Astrocyte of the spinal cord (primary cell): ENCODE measurements at regions not wholly inside any gene's neighbourhood (a gene's known extent, or its start where the extent isn't known, plus 50 kb on each side); places are given as distances from the start of the nearest gene placed in this dataset.
"Not testable (repeated sequence)": the region's sequence is repeated elsewhere in the genome, so short reads cannot be mapped to it uniquely, and the experiment has no call there.

Experiments
- DNase-seq: peaks from one replicate; pipeline ENCODE4 v3.0.0; 2011; ENCODE audit warnings: low read depth, low spot score
- H3K4me3 ChIP-seq: 2 replicates; pipeline ENCODE4 v1.5.1; 2011; ENCODE audit warnings: low read depth, mild to moderate bottlenecking, low read length, moderate library complexity
- CTCF ChIP-seq: IDR thresholded peaks from 2 replicates; pipeline ENCODE4 v1.5.1; 2012; ENCODE audit warnings: low read depth, mild to moderate bottlenecking, low read length, inconsistent platforms
- in situ Hi-C: cut with HindIII; loops from 2 replicates; pipeline ENCODE4 v1.10.0; 2017; ENCODE audit warnings: low sequenced_read_pairs

DNA sequence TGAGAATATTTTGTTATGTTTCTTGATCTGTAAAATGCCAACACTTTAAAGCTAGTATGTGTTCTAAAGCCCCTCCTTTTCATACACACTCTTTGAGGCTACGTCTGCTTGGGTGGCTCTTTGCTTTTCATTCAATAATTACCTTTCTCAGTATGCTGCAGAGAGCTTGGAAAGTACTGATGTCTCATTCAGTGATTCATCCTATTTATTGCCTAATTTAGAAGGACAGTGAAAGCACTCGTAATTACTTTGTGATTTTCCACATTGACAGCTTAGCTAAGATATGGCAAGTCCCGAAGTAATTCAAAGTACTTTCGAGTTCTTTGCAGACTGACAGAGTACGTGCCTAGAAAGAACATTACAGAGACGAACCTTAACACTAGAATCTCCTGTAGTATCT lies 57.2 kb downstream of the BMP15 start:
- DNase-seq: no peak
- no peak overlapping the region for H3K4me3 ChIP-seq
- in situ Hi-C loops: no loop called here
- TF ChIP-seq CTCF: no peak

DNA sequence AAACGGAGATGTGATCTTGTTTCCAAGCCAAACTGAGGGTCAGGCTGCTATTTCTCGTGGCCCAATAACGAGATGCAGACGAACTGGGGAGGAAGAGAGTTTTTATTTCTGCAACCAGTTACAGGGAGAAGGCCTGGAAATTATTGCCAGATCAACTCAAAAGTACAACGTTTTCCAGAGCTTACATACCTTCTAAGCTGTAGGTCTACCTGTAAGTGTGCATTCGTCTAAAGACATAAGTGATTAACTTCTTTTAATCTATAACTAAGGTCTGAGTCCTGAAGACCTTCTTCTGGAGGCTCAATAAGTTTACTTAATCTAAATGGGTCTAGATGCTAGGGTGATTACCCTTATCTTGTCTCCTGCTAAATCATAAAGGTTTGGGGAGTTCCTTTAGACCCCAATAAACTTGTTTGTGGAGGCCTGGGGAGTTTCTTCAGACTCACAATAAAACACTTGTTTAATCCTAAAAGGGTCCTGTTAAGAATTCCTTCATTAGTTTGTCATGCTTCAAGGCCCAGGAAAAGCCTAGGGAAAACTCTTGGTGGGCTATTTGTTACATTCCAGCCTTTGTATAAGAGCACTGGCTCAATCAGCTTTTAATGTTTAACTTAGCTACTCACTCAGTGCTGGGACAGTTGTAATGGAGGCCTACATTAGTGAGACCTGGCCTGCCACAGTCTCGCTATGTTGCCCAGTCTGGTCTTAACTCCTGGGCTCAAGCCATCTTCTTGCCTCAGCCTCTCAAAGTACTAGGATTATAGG lies 58.5 kb downstream of the BMP15 start:
- in situ Hi-C loops, DNase-seq, H3K4me3 ChIP-seq: not testable (repeated sequence)

DNA sequence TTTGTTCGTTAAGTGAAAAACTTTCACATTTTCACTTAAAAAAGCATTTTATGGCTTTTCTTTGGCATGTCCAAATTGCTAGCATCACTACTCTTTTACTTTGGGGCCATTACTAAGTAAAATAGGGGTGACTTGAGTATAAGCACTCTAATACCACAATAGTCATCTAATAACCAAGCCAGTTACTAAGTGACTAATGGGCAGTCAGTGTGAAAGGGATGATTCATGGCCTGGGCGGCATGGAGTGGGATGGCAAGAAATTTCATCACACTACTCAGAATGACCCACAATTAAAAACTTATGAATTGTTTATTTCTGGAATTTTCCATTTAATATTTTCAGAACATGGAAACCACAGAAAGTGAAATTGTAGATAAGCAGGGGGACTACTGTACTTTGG lies 60.9 kb downstream of the BMP15 start:
- H3K4me3 ChIP-seq: no peak overlapping the region
- no peak for TF ChIP-seq CTCF
- in situ Hi-C loops: no loop called here
- no peak for DNase-seq

DNA sequence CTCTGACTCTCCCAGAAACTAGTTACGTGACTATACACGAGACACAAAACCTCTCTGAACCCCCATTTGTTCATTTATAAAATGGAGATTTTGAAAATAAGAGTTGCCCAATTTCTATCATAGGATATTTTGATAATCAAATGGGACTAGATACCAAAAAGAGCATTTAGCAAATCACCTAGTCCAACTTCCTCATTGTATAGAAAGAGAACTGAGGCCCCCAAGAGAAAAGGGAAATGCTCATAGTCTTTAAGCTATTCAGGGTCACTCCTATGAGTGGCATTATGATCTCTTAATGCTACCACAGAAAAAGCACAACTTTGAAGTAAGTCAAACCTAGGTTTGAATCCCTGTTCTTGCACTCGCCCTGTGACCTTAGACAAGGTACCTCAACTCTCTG lies 62.7 kb downstream of the BMP15 start:
- no peak for TF ChIP-seq CTCF
- in situ Hi-C loops: no loop called here
- DNase-seq: no peak

GRCh38 chrX:50978920-50979682 lies 68.6 kb downstream of the BMP15 start:
- H3K4me3 ChIP-seq: no peak overlapping the region
- in situ Hi-C loops: no loop called here
- no peak for DNase-seq
- no peak for TF ChIP-seq CTCF

More for the DNA sequence above, 62.7 kb downstream of the BMP15 start:
- H3K4me3 ChIP-seq: no peak overlapping the region

- no peak for DNase-seq
- in situ Hi-C loops: no loop called here
- TF ChIP-seq CTCF: no peak
- no peak overlapping the region for H3K4me3 ChIP-seq
These were observed 69.7 kb downstream of the BMP15 start for GRCh38 chrX:50980251-50980650.

GRCh38 chrX:50988649-50989048 lies 78.1 kb downstream of the BMP15 start:
- H3K4me3 ChIP-seq: no peak overlapping the region
- DNase-seq: peak; percentile 20
- peak; percentile 51 for TF ChIP-seq CTCF
- in situ Hi-C loops: no loop called here
